ENCODE measurements at regions not wholly inside any gene's neighbourhood (a gene's known extent, or its start where the extent isn't known, plus 50 kb on each side); places are given as distances from the start of the nearest gene placed in this dataset.

GRCh38 chr2:19746137-19746600 lies 155.6 kb downstream of the TTC32 start:
- Mint-ChIP-seq H3K4me3 (no peak overlapping the region), H3K36me3 (ENCODE audit: low read depth) (no peaks in the 10 kb centered on the region), H3K9me3 (no peaks in the 10 kb centered on the region), H3K4me1 (peaks cover 2% of the 10 kb centered on the region), H3K27me3 (ENCODE audit: insufficient read depth) (peaks cover 1% of the 10 kb centered on the region), H3K27ac (no peak overlapping the region)
- Histone ChIP-seq H3K9ac (ENCODE audit: extremely low read depth, low read length, poor library complexity, severe bottlenecking) (no peak overlapping the region), H3K4me1 (ENCODE audit: control insufficient read depth, insufficient read depth, low read length) (no peaks in the 10 kb centered on the region), H3K4me3 (ENCODE audit: low read length) (no peak overlapping the region), H3K36me3 (ENCODE audit: control insufficient read depth, insufficient read depth, low read length) (no peaks in the 10 kb centered on the region), H3K27me3 (ENCODE audit: control insufficient read depth, insufficient read depth, low read length, poor library complexity, severe bottlenecking) (no peaks in the 10 kb centered on the region), H3K9me3 (ENCODE audit: control insufficient read depth, low read length) (no peaks in the 10 kb centered on the region), H3K27ac (ENCODE audit: low read depth, low read length) (no peak overlapping the region)
- WGBS, 2 experiments (ENCODE audit: insufficient coverage in 1 of 2, insufficient read length in 1 of 2) = 87 to 100% methylated on average over 3 to 8 of the region's 8 CpGs
- TF ChIP-seq CTCF (conservative IDR thresholded peaks at IDR 0.05) = no peak
- no peak for DNase-seq

GRCh38 chr2:19745318-19746136 lies 156.3 kb downstream of the TTC32 start:
- Histone ChIP-seq H3K4me3 (ENCODE audit: low read length) (no peak overlapping the region), H3K9me3 (ENCODE audit: control insufficient read depth, low read length) (no peaks in the 10 kb centered on the region), H3K36me3 (ENCODE audit: control insufficient read depth, insufficient read depth, low read length) (no peaks in the 10 kb centered on the region), H3K4me1 (ENCODE audit: control insufficient read depth, insufficient read depth, low read length) (no peaks in the 10 kb centered on the region), H3K9ac (ENCODE audit: extremely low read depth, low read length, poor library complexity, severe bottlenecking) (no peak overlapping the region), H3K27me3 (ENCODE audit: control insufficient read depth, insufficient read depth, low read length, poor library complexity, severe bottlenecking) (no peaks in the 10 kb centered on the region), H3K27ac (ENCODE audit: low read depth, low read length) (no peak overlapping the region)
- H3K9me3 Mint-ChIP-seq = no peaks in the 10 kb centered on the region
- TF ChIP-seq CTCF (conservative IDR thresholded peaks at IDR 0.05) = no peak
- WGBS, 2 experiments (ENCODE audit: insufficient coverage in 1 of 2, insufficient read length in 1 of 2) = 92 to 93% methylated on average over 12 to 17 of the region's 17 CpGs
- H3K4me1 Mint-ChIP-seq = peaks cover 2% of the 10 kb centered on the region
- H3K27me3 Mint-ChIP-seq (ENCODE audit: insufficient read depth) = peaks cover 1% of the 10 kb centered on the region
- no peaks in the 10 kb centered on the region for H3K36me3 Mint-ChIP-seq (ENCODE audit: low read depth)
- peak; percentile 36 for DNase-seq
- H3K4me3 Mint-ChIP-seq = no peak overlapping the region
- H3K27ac Mint-ChIP-seq = no peak overlapping the region

GRCh38 chr2:19744456-19745199 lies 157.2 kb downstream of the TTC32 start:
- Mint-ChIP-seq H3K9me3 (no peaks in the 10 kb centered on the region), H3K27me3 (ENCODE audit: insufficient read depth) (peaks cover 1% of the 10 kb centered on the region), H3K36me3 (ENCODE audit: low read depth) (no peaks in the 10 kb centered on the region), H3K27ac (no peak overlapping the region), H3K4me3 (no peak overlapping the region), H3K4me1 (peaks cover 2% of the 10 kb centered on the region)
- no peaks in the 10 kb centered on the region for H3K9me3 ChIP-seq (ENCODE audit: control insufficient read depth, low read length)
- no peaks in the 10 kb centered on the region for H3K36me3 ChIP-seq (ENCODE audit: control insufficient read depth, insufficient read depth, low read length)
- no peaks in the 10 kb centered on the region for H3K27me3 ChIP-seq (ENCODE audit: control insufficient read depth, insufficient read depth, low read length, poor library complexity, severe bottlenecking)
- no peak overlapping the region for H3K4me3 ChIP-seq (ENCODE audit: low read length)
- DNase-seq = peak; percentile 34
- H3K27ac ChIP-seq (ENCODE audit: low read depth, low read length) = no peak overlapping the region
- no peaks in the 10 kb centered on the region for H3K4me1 ChIP-seq (ENCODE audit: control insufficient read depth, insufficient read depth, low read length)
- 87 to 94% methylated on average over 7 to 8 of the region's 8 CpGs for WGBS, 2 experiments (ENCODE audit: insufficient coverage in 1 of 2, insufficient read length in 1 of 2)
- no peak for TF ChIP-seq CTCF (conservative IDR thresholded peaks at IDR 0.05)
- no peak overlapping the region for H3K9ac ChIP-seq (ENCODE audit: extremely low read depth, low read length, poor library complexity, severe bottlenecking)
